Lung (tissue), 11 donors: ENCODE measurements at regions not wholly inside any gene's neighbourhood (a gene's known extent, or its start where the extent isn't known, plus 50 kb on each side); places are given as distances from the start of the nearest gene placed in this dataset.
"Not testable (repeated sequence)": the region's sequence is repeated elsewhere in the genome, so short reads cannot be mapped to it uniquely, and the experiment has no call there.

ENCODE experiments used
- ATAC-seq: fragments of 200-7000 bp; cut with Tn5 transposase; one replicate; pipeline ENCODE4 v1.9.1; 2020; ENCODE audit warnings: moderate number of reproducible peaks; ENCODE audit not compliant: insufficient read depth, low FRiP score
- DNase-seq, 3 donors: peaks; one replicate each; pipeline ENCODE4 v3.0.0-alpha.2; 2013 to 2017
- H3K27ac ChIP-seq, 2 donors: one replicate each; pipeline ENCODE4 v1.5.1; 2013; ENCODE audit warnings: mild to moderate bottlenecking in 2 of 2, moderate library complexity in 2 of 2, control low read depth in 1 of 2, inconsistent platforms in 1 of 2, low read depth in 1 of 2, low read length in 1 of 2
- H3K27me3 ChIP-seq, 3 donors: one replicate each; pipeline ENCODE4 v1.5.1; 2013; ENCODE audit warnings: low read length in 2 of 3; ENCODE audit not compliant: control insufficient read depth in 3 of 3, insufficient read depth in 3 of 3
- H3K36me3 ChIP-seq, 4 donors: one replicate each; pipeline ENCODE4 v1.5.1; 2013; ENCODE audit warnings: low read length in 4 of 4, mild to moderate bottlenecking in 1 of 4, moderate library complexity in 1 of 4; ENCODE audit not compliant: control insufficient read depth in 4 of 4, insufficient read depth in 4 of 4
- H3K4me1 ChIP-seq, 5 donors: one replicate each; pipeline ENCODE4 v1.5.1; 2013; ENCODE audit warnings: low read length in 5 of 5, mild to moderate bottlenecking in 2 of 5, moderate library complexity in 1 of 5; ENCODE audit not compliant: control insufficient read depth in 5 of 5, insufficient read depth in 5 of 5
- H3K4me3 ChIP-seq: one replicate; pipeline ENCODE4 v1.5.1; 2013; ENCODE audit warnings: mild to moderate bottlenecking, control low read depth, moderate library complexity
- H3K9ac ChIP-seq, 2 donors: one replicate each; pipeline ENCODE4 v1.5.1; 2013; ENCODE audit warnings: low read length in 2 of 2, control low read depth in 1 of 2; ENCODE audit not compliant: insufficient read depth in 1 of 2
- H3K9me3 ChIP-seq, 4 donors: one replicate each; pipeline ENCODE4 v1.5.1; 2013; ENCODE audit warnings: low read length in 3 of 4, mild to moderate bottlenecking in 1 of 4, moderate library complexity in 1 of 4; ENCODE audit not compliant: control insufficient read depth in 4 of 4, insufficient read depth in 3 of 4
- WGBS, 2 donors: extraction: QIAGEN DNeasy Blood & Tissue Kit; methylation state at CpG; one replicate each; pipeline ENCODE4 v1.1.7; 2013; 5-methylcytosine and 5-hydroxymethylcytosine counted together
- TF ChIP-seq, protein P1 (sequence below): IDR thresholded peaks from 2 replicates; pipeline ENCODE4 v1.5.1; 2012; ENCODE audit warnings: mild to moderate bottlenecking; ENCODE audit errors: control extremely low read depth, extremely low read depth
- donor health status: control.
- donor health status: control.
- donor health status: Bipolar disorder and iron deficiency.
- donor health status: healthy.
- donor health status: DM: yes; HTN: yes; CAD: no.

DNA sequence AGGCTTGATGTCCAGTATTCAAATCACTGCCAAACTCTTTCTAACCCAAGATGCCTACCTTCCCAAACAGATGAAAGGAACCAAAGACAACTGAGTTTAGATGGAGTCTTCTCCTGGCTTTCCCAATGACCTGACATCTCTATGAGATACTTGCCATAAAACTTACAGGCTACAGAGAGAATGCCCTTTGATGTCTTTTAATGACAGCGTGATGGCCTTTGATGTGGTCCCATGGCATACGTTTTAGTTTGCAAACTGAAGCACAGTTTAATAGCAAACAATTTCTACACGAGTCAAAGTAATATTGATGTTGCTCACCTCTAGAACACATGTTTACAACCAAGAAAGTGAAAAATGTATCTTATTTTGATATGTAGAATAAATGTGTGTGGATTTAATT, 73.2 kb downstream of the ZIC4 start:
- WGBS, 2 donors = 65 to 66% methylated on average over 3 of the region's 3 CpGs
- H3K27ac ChIP-seq = no peak overlapping the region
- TF ChIP-seq, protein P1, sequence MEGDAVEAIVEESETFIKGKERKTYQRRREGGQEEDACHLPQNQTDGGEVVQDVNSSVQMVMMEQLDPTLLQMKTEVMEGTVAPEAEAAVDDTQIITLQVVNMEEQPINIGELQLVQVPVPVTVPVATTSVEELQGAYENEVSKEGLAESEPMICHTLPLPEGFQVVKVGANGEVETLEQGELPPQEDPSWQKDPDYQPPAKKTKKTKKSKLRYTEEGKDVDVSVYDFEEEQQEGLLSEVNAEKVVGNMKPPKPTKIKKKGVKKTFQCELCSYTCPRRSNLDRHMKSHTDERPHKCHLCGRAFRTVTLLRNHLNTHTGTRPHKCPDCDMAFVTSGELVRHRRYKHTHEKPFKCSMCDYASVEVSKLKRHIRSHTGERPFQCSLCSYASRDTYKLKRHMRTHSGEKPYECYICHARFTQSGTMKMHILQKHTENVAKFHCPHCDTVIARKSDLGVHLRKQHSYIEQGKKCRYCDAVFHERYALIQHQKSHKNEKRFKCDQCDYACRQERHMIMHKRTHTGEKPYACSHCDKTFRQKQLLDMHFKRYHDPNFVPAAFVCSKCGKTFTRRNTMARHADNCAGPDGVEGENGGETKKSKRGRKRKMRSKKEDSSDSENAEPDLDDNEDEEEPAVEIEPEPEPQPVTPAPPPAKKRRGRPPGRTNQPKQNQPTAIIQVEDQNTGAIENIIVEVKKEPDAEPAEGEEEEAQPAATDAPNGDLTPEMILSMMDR = no peak
- H3K4me3 ChIP-seq = no peak overlapping the region
- peaks cover 0 to 16% (median 0%) of the 10 kb centered on the region in 3 donors for H3K27me3 ChIP-seq
- no peak for DNase-seq
- no peak overlapping the region for H3K9ac ChIP-seq
- no peaks in the 10 kb centered on the region for H3K4me1 ChIP-seq
- ATAC-seq = no peak
- H3K36me3 ChIP-seq = no peaks in the 10 kb centered on the region
- H3K9me3 ChIP-seq = no peaks in the 10 kb centered on the region

DNA sequence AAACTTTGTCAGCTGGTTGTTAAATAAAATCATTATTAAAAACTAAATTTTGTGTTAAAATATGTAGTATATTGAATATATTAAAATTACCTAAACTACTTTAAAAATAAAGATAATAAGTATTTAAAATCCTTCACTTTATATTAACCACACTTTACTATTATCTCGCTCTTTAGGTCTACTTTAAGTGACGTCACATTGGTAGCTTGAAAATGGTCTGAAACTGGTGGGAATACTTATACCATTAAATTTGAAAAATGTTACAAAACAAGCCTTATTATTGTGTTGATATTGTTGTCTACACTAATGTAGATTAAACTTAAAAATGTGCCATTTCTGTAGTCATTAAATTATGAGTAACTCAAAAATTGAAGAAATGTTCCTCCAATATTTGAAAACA, 77.6 kb downstream of the ZIC4 start:
- TF ChIP-seq, protein P1 = no peak
- WGBS, 2 donors = 86 to 94% methylated on average over 2 of the region's 2 CpGs

DNA sequence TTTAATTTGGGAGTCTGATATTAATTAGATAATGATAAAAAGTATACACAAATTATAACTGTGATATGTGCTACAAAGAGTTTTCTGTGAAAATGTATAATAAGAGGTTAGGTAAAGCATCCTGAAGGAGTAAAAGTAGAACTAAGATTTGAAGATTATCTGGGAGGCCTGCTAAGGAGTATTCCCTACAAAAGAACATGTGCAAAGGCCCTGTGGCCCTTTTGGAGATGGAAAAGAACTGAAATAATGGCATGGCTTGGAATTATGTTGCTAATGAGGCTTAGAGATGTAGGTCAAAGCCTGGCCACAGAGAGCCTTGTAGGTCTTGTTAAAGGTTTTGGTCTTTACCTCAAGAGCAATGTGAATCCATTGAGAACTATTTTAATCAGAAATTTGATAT, 82.0 kb downstream of the ZIC4 start:
- Histone ChIP-seq H3K4me1 (no peaks in the 10 kb centered on the region), H3K27me3 (no peaks in the 10 kb centered on the region), H3K9me3 (no peaks in the 10 kb centered on the region), H3K9ac (no peak overlapping the region), H3K36me3 (no peaks in the 10 kb centered on the region), H3K27ac (no peak overlapping the region), H3K4me3 (no peak overlapping the region)
- TF ChIP-seq, protein P1 = no peak
- DNase-seq = no peak
- no peak for ATAC-seq

More for the DNA sequence above, 77.6 kb downstream of the ZIC4 start:
- H3K9me3 ChIP-seq = no peaks in the 10 kb centered on the region
- no peak overlapping the region for H3K4me3 ChIP-seq
- peaks cover 0 to 12% (median 0%) of the 10 kb centered on the region in 3 donors for H3K27me3 ChIP-seq
- no peak overlapping the region for H3K27ac ChIP-seq
- DNase-seq = no peak
- H3K9ac ChIP-seq = no peak overlapping the region
- no peaks in the 10 kb centered on the region for H3K4me1 ChIP-seq
- no peak for ATAC-seq
- H3K36me3 ChIP-seq = no peaks in the 10 kb centered on the region

DNA sequence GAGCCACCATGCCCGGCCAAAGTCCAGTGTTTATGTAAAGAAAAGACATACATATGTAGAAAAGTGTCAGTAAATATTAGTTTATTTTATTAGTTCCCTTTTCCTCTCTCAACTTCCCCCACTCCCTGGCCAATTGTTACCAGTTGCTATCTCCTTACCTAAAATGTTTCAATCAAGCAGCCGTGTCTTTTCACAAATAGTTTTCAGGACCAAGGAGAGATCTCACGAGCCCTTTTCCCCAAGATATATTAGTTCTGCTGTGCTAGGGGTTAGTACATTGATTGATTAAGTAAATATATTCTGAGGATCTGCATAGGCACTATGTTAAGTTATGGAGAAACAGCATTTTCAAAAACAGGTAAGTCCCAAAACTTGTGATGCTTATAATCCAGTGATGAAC, 87.4 kb downstream of the ZIC4 start:
- Histone ChIP-seq H3K9ac (no peak overlapping the region), H3K9me3 (peaks cover 0 to 6% (median 0%) of the 10 kb centered on the region in 4 donors), H3K4me3 (no peak overlapping the region), H3K27ac (no peak overlapping the region), H3K4me1 (no peaks in the 10 kb centered on the region), H3K27me3 (no peaks in the 10 kb centered on the region), H3K36me3 (no peaks in the 10 kb centered on the region)
- DNase-seq (peak in 1 of 3 donors; percentile 22), ATAC-seq (no peak)
- 60 to 64% methylated on average over 3 of the region's 3 CpGs for WGBS, 2 donors
- TF ChIP-seq, protein P1 = no peak

DNA sequence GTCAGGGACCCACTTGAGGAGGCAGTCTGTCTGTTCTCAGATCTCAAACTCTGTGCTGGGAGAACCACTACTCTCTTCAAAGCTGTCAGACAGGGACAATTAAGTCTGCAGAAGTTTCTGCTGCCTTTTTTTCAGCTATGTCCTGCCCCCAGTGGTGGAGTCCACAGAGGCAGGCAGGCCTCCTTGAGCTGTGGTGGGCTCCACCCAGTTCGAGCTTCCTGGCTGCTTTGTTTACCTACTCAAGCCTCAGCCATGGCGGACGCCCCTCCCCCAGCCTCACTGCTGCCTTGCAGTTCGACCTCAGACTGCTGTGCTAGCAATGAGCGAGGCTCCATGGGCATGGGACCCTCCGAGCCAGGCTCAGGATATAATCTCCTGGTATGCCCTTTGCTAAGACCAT, 89.3 kb downstream of the ZIC4 start:
- not testable (repeated sequence) for DNase-seq, ATAC-seq

More for the DNA sequence above, 89.3 kb downstream of the ZIC4 start:
- not testable (repeated sequence) for H3K4me3 ChIP-seq, H3K36me3 ChIP-seq, H3K9ac ChIP-seq, H3K9me3 ChIP-seq, H3K27ac ChIP-seq, H3K27me3 ChIP-seq
- H3K4me1 ChIP-seq = peaks cover 0 to 10% (median 0%) of the 10 kb centered on the region in 5 donors
- 70 to 71% methylated on average over 6 of the region's 6 CpGs for WGBS, 2 donors
